Activated CD4-positive, alpha-beta T cell treated with anti-CD3 and anti-CD28 coated beads, Interleukin-2, Interleukin-6, amounts not matched to agents 100 ng/mL and 50 ng/mL, durations not matched to agents 16 hours and 8 hours (primary cell): ENCODE measurements at regions not wholly inside any gene's neighbourhood (a gene's known extent, or its start where the extent isn't known, plus 50 kb on each side); places are given as distances from the start of the nearest gene placed in this dataset.

ENCODE experiments used
- DNase-seq: peaks from one replicate; pipeline ENCODE4 v3.0.0-alpha.2; 2020

DNA sequence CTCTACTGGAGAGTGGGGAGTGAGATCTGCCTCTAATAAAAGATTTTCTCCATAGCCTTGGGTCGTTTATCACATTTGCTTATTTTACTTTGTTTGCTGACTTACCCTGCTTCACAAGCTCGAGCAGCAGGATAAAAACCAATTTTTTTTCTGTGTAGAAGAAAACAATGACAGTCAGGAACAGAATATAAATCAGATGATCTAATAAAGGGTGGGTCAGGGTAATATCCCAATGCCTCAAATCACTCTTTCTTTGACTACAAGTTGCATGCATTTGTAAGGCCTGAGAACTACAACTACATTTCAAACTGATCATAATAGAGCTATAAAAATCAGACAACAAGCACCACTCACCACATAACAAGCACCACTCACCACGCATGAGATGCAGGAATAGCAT, 174.4 kb upstream of the ADARB2 start:
- no peak for DNase-seq

DNA sequence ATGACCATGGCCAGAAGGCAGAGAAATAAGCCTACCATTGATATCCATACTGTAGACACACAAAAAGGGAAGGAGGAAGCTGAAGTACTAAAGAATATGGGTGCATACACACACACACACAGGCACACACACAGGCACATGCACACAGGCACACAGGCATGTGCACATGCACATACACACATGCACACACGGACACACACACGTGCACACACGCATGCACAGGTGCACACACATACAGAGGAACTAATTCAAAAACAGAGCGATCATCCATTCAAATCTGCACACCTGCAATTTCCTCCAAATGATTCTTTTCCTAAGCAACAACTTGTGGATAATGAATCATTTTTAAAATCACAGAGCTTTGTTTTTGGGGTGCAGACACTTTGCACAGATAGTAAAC, 166.7 kb upstream of the ADARB2 start:
- no peak for DNase-seq

DNA sequence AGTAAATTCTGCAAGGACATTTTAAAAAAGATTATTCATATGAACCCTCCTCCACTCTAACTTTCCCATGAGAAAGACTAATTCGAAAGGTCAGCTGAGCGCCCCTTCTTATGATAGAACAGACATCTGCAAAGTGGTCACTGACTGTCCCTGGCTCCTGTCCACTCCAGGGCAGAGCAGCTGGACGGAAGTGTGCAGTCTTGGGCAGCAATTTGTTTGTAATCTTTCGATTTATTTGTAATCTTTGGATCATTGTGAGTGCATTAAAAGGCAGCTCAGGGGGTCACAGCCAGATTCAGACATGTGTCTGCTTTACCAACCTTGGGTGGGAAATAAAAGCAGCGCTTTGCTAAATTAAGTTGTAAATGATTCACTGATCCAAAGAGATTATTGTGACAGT, 158.8 kb upstream of the ADARB2 start:
- no peak for DNase-seq

DNA sequence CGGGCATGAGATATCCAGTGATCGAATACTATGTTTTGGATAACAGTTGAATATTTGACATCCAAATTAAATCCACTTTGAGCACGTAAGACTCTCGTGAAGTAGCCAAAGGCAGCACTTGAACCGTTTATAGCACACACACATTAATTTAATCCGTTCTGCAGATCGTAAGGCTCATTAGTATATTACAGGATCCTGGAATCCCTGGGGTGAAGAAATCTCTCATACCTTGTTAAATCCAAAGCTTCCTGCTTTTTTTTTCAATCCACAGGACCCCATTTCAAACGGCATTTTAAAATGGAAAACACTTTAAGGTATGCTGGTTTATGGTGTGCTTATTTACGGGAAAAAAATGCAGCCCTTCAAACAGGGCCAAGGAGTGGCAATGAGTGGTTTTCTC, 158.4 kb upstream of the ADARB2 start:
- DNase-seq = no peak

DNA sequence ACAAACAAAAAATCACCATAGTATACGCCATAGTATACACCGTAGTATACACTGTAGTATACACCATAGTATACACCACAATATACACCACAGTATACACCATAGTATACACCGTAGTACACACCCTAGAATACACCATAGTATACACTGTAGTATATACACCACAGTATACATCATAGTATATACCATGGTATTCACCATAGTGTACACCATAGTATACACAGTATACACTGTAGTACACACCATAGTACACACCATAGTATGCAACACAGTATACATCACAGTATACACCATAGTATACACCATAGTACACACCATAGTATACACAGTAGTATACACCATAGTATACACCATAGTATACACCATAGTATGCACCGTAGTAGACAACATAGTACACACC, 157.6 kb upstream of the ADARB2 start:
- DNase-seq = no peak

GRCh38 chr10:1893941-1894340, 156.6 kb upstream of the ADARB2 start:
- DNase-seq = no peak

GRCh38 chr10:1886039-1886438, 148.7 kb upstream of the ADARB2 start:
- DNase-seq = no peak

DNA sequence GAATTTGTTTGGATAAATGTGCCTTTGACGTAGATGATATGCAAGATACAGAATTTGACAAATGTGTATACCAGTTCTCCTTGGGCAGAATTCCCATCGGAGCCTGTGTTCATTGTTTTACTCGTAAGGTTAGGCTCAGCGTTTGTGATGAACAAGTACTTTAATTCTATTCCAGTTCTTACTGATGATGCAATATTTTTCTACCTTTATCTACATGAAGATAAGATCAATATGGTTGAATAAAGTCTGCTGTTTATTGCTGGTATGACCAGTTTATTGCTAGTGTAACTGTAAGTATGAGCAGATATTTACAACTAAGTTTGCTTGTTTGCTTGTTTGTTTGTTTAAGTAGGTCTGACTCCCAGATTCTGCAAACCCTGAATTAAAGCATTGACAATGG, 145.4 kb upstream of the ADARB2 start:
- DNase-seq = no peak

DNA sequence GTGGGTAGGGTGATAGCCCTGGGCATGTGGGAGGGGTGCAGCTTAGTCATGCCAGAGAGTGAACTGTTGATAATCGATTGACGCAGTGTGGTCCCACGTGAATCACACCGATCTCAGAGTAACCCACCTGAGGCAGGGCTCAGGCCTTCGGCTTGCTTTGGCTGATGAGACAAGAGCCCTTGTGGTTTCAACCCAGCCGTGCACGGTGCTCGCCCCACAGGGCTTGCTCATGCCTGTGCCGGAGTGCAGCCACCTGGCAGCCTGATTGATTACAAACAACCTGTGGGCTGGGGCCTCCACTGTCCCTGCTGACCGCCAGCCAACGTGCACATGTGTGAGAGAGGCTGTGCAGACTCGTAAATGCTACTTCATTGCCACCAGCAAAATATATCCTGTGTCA, 144.9 kb upstream of the ADARB2 start:
- DNase-seq = no peak

DNA sequence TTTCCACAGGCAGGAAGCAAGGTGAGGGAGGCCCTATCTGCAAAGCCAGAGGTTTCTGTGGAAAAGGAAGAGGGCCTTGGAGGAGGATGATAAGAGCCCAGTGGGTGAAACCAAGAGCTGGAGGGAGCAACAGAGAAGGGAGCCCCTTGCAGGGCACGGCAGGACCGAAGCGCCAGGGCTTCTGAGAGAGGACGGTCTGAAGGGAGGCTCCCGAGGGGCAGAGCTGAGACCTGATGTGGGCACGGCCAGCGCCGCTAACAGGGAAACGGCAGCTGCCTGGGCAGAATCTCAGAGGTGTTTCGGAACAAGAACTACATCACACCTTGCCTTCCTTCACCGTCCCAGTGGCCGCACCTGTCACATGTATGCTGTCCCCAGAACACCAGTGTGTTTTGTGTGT, 144.3 kb upstream of the ADARB2 start:
- no peak for DNase-seq

DNA sequence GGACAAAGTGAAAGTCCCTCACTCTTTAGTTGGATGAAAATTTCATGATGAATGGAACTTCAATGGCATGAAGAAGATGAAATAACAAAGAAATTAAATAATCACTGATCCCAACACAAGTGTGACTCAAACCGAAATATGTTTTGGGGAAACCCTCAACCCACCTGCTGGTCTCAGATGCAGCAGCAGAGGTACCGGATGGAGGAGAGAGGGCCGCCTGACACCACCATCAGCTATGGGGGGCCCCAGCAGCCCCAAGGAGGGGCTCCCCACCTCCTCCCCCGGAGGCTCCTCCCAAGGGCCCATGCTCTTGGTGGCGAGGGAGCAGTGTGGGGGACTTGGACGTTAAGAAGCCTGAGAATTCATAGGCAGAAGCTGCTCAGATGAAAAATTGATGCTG, 137.2 kb upstream of the ADARB2 start:
- no peak for DNase-seq

- DNase-seq = no peak
Measured at GRCh38 chr10:1873661-1874315, 136.5 kb upstream of the ADARB2 start.

DNA sequence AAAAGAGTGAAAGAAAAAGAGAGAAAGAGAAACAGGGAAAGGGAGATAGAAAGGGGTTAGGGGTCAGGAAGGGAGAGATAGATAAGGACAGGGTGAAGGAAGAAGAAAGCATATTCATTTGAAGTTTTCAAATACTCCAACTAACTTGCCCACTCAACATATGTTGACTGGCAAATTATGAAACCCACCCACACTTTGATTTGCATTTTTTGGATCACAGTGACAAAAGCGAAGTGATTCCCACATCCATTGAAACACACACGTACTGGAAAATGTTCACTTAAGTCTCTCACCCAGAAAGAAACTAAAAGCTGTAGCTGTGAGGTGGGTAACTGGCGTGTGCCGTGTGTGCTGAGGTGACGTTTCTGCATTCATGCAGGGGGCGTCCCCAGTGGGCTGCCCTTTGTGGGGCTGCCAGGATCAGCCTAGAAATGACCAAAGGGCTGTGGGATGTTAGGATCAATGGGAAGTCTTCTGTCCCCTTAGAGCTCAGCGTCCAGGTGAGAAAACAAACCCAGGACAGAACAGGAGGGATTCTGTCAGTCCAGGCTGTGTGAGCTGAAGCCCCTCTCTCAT, 134.9 kb upstream of the ADARB2 start:
- DNase-seq = no peak

DNA sequence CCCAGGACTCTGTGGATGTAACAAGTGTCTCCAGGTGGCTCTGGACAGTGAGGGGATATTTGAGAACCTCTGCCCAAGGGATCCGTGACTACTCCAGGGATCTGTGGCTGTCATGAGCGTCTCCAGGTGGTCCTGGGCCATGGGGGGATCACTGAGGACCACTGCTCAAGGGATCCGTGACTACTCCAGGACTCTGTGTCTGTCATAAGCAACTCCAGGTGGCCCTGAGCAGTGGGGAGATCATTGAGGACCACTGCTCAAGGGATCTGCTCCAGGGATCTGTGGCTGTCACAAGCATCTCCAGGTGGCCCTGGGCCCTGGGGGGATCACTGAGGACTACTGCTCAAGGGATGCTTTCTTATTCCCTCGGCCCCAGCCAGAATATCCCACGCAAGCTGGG, 133.2 kb upstream of the ADARB2 start:
- no peak for DNase-seq

- DNase-seq = no peak
Measured at GRCh38 chr10:1869861-1870260, 132.5 kb upstream of the ADARB2 start.

GRCh38 chr10:1860351-1860750, 123.0 kb upstream of the ADARB2 start:
- no peak for DNase-seq

DNA sequence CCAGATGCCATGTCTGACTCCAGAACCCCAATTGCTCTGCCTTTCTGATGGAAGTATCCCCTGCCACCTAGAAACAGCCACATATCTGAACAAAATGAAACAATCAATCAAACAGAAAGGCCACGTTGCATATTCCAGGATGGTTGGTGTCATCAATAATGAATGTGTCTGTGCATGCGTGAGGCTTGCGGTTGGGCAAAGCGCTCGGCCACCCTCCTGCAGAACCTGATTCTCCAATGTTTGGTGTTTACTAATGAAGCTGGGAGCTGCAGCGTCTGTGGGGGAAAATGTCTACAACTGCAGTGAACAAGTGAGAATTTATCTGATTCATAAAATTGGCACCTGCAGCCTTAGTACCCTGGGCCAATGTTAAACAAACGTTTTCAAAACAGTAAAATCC, 121.2 kb upstream of the ADARB2 start:
- DNase-seq = no peak

DNA sequence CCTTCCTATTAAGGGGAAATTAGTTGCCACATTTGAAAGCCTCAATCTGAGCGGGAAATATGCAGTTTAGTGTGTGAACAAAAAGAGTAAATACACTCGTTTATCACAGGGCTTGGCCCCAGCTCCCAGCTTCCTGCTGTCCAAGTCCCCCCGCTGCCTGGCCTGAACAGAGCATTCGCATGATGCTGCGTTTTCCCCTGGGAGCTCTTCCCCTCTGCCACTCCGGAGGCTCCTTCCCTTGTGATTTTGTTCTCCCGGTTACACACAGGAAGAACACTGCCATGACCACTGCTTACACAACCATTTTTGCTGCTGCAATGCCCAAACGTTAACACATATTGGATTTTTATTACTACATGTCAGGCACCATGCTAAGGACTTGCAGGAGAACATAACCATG, 120.7 kb upstream of the ADARB2 start:
- DNase-seq = no peak

- DNase-seq = no peak
Measured at GRCh38 chr10:1855911-1856310, 118.6 kb upstream of the ADARB2 start.

GRCh38 chr10:1854271-1854670, 116.9 kb upstream of the ADARB2 start:
- DNase-seq = no peak

- no peak for DNase-seq
Measured at GRCh38 chr10:1853801-1854200, 116.5 kb upstream of the ADARB2 start.

DNA sequence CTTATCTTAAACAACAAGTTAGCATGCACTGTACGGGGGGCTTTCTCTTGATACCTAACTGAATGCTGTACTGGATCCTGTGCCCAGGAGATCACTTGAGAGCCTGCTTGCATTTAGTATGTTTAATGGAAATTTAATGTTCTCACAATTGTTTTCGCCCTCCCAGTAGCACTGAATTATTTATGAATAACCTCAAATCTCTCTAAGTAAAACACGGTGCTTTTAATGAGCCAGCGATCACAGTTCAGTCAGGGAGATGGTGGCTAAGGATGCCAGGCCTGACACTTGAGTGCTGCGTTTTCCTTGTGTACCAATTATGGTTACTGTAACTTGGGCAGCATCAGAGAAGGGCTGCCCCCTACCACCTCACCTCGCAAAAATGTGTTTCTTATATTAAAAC, 115.5 kb upstream of the ADARB2 start:
- no peak for DNase-seq

DNA sequence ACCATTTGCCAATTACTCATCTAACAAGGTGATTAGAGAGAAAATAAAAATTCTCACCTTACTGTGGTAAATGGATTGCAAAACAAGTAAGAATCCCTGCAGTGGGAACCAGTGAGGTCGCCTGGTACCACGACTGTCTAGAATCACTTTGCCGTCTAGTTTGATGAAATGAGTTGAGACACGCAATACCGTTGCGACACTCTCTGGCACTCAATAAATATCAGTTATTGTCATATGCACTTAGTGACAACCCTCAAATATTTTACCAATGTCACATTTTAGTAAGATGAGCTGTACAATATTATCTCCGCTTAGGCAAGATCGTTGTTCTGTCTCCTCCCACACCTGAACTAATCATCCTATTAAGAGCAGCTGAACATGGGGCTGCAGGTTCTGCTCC, 114.4 kb upstream of the ADARB2 start:
- DNase-seq = no peak

DNA sequence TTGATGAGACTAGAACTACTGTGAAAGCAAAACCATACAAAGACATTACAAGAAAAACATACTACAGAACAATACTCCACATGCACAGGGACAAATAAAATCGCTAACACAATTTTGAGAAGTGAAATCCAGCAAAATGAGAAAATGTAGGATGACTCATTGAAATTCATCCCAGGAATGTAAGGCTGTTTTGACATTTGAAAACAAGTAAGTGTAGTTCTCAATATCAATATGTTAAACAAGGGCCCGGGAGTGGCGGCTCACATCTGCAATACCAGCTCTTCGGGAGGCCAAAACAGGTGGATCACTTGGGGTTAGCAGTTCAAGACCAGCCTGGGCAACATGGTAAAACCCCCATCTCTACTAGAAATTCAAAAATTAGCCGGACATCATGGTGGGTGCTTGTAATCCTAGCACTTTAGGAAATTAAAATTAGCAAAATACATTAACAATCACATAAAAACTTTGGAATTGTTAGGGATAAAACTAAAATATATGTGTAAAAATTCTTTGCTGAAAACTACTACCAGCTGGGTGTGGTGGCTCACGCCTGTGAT, 113.7 kb upstream of the ADARB2 start:
- no peak for DNase-seq

DNA sequence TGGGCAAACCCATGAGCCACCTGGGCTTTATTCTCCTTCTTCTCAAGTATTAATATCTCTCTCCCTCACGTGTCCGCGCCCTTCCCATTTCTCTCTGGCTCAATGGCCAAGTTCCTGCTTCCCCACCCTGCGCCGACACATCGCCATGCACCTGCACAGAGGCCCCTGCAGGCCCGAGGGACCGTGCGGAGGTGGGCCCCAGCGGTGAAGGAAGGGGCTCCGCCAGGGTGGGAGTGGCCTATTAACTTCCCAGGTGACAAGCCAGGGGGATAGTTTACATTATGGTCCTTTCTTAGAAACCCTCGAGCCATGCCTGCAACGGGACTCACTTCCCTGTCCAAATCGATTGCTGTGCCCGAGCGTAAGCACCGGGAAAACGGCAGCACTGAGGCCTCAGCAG, 110.0 kb upstream of the ADARB2 start:
- no peak for DNase-seq
